GM12892 (cell line): ENCODE measurements at regions not wholly inside any gene's neighbourhood (a gene's known extent, or its start where the extent isn't known, plus 50 kb on each side); places are given as distances from the start of the nearest gene placed in this dataset.

Experiments
- POLR2AphosphoS5 ChIP-seq: IDR thresholded peaks from 2 replicates; pipeline ENCODE4 v1.6.1; 2011; ENCODE audit warnings: low read depth, low read length, control low read depth
- TAF1 ChIP-seq: IDR thresholded peaks from 2 replicates; pipeline ENCODE4 v1.6.1; 2011; ENCODE audit warnings: low read depth, mild to moderate bottlenecking, control low read depth, low read length, borderline replicate concordance

DNA sequence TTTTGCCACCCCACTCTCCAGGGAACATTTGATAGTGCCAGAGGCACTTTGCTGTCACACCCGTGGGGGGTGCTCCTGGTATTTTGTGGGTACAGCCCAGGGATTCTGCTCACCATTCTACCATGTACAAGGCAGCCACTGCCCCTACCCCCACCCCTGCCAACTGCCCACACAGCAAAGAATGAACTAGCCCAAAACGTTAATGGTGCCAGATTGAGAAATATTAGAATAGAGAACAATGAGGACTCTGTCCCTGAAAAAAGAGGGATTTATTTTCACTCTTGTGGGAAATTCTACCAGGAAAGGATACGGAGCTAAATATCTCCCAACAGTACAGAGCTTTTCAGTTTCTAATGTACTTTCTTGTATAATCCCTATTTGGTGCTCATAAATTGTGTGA is 154.5 kb upstream of the SUCLG2 start:
- TF ChIP-seq POLR2AphosphoS5 (no peak), TAF1 (no peak)
